ENCODE measurements at regions not wholly inside any gene's neighbourhood (a gene's known extent, or its start where the extent isn't known, plus 50 kb on each side); places are given as distances from the start of the nearest gene placed in this dataset.

GRCh38 chr9:107717529-107718314 is 228.2 kb upstream of the KLF4 start:
- peaks cover 78% of the 10 kb centered on the region for H3K27me3 Mint-ChIP-seq
- H3K27ac Mint-ChIP-seq = no peak overlapping the region
- H3K4me1 Mint-ChIP-seq (ENCODE audit: low read depth) = no peaks in the 10 kb centered on the region

GRCh38 chr9:107715740-107716139 is 226.2 kb upstream of the KLF4 start:
- Mint-ChIP-seq H3K27ac (no peak overlapping the region), H3K9me3 (ENCODE audit: low read depth) (no peaks in the 10 kb centered on the region), H3K4me1 (ENCODE audit: low read depth) (no peaks in the 10 kb centered on the region), H3K27me3 (peaks cover 80% of the 10 kb centered on the region), H3K4me3 (ENCODE audit: low read depth) (no peak overlapping the region), H3K36me3 (ENCODE audit: insufficient read depth) (no peaks in the 10 kb centered on the region)
- no peak for TF ChIP-seq CTCF (IDR thresholded peaks at IDR 0.05; ENCODE audit: unreplicated experiment)
- DNase-seq (ENCODE audit: low spot score, unreplicated experiment) = no peak

More at GRCh38 chr9:107717529-107718314, 228.2 kb upstream of the KLF4 start:
- TF ChIP-seq CTCF (IDR thresholded peaks at IDR 0.05; ENCODE audit: unreplicated experiment) = no peak
- no peaks in the 10 kb centered on the region for H3K36me3 Mint-ChIP-seq (ENCODE audit: insufficient read depth)
- H3K4me3 Mint-ChIP-seq (ENCODE audit: low read depth) = no peak overlapping the region
- DNase-seq (ENCODE audit: low spot score, unreplicated experiment) = no peak
- no peaks in the 10 kb centered on the region for H3K9me3 Mint-ChIP-seq (ENCODE audit: low read depth)

GRCh38 chr9:107713470-107713869 is 223.9 kb upstream of the KLF4 start:
- H3K9me3 Mint-ChIP-seq (ENCODE audit: low read depth) = no peaks in the 10 kb centered on the region
- H3K4me3 Mint-ChIP-seq (ENCODE audit: low read depth) = no peak overlapping the region
- DNase-seq (ENCODE audit: low spot score, unreplicated experiment) = no peak
- no peak overlapping the region for H3K27ac Mint-ChIP-seq
- no peak for TF ChIP-seq CTCF (IDR thresholded peaks at IDR 0.05; ENCODE audit: unreplicated experiment)
- peaks cover 86% of the 10 kb centered on the region for H3K27me3 Mint-ChIP-seq
- no peaks in the 10 kb centered on the region for H3K4me1 Mint-ChIP-seq (ENCODE audit: low read depth)
- H3K36me3 Mint-ChIP-seq (ENCODE audit: insufficient read depth) = no peaks in the 10 kb centered on the region

GRCh38 chr9:107712390-107712789 is 222.8 kb upstream of the KLF4 start:
- H3K27me3 Mint-ChIP-seq = peaks cover 85% of the 10 kb centered on the region
- H3K9me3 Mint-ChIP-seq (ENCODE audit: low read depth) = no peaks in the 10 kb centered on the region
- no peaks in the 10 kb centered on the region for H3K4me1 Mint-ChIP-seq (ENCODE audit: low read depth)
- no peaks in the 10 kb centered on the region for H3K36me3 Mint-ChIP-seq (ENCODE audit: insufficient read depth)
- no peak overlapping the region for H3K27ac Mint-ChIP-seq
- H3K4me3 Mint-ChIP-seq (ENCODE audit: low read depth) = no peak overlapping the region
- no peak for DNase-seq (ENCODE audit: low spot score, unreplicated experiment)
- no peak for TF ChIP-seq CTCF (IDR thresholded peaks at IDR 0.05; ENCODE audit: unreplicated experiment)

GRCh38 chr9:107711542-107711941 is 222.0 kb upstream of the KLF4 start:
- no peak for DNase-seq (ENCODE audit: low spot score, unreplicated experiment)
- Mint-ChIP-seq H3K36me3 (ENCODE audit: insufficient read depth) (no peaks in the 10 kb centered on the region), H3K4me3 (ENCODE audit: low read depth) (no peak overlapping the region), H3K27ac (no peak overlapping the region), H3K4me1 (ENCODE audit: low read depth) (no peaks in the 10 kb centered on the region), H3K27me3 (peaks cover 90% of the 10 kb centered on the region), H3K9me3 (ENCODE audit: low read depth) (no peaks in the 10 kb centered on the region)
- no peak for TF ChIP-seq CTCF (IDR thresholded peaks at IDR 0.05; ENCODE audit: unreplicated experiment)
